GM18870 (cell line): ENCODE measurements at regions not wholly inside any gene's neighbourhood (a gene's known extent, or its start where the extent isn't known, plus 50 kb on each side); places are given as distances from the start of the nearest gene placed in this dataset.
"Not testable (repeated sequence)": the region's sequence is repeated elsewhere in the genome, so short reads cannot be mapped to it uniquely, and the experiment has no call there.

Source experiments
- ATAC-seq: cut with Tn5 transposase; IDR thresholded peaks from one replicate; pipeline ENCODE4 v1.9.1; 2021; ENCODE audit warnings: moderate library complexity; ENCODE audit not compliant: unreplicated experiment

GRCh38 chr14:52124791-52125684, 56.2 kb upstream of the NID2 start:
- no peak for ATAC-seq

- ATAC-seq, result not testable (repeated sequence)
Measured at GRCh38 chr14:52122163-52122562, 53.3 kb upstream of the NID2 start.

GRCh38 chr14:52121441-52121840, 52.6 kb upstream of the NID2 start:
- ATAC-seq, result no peak

DNA sequence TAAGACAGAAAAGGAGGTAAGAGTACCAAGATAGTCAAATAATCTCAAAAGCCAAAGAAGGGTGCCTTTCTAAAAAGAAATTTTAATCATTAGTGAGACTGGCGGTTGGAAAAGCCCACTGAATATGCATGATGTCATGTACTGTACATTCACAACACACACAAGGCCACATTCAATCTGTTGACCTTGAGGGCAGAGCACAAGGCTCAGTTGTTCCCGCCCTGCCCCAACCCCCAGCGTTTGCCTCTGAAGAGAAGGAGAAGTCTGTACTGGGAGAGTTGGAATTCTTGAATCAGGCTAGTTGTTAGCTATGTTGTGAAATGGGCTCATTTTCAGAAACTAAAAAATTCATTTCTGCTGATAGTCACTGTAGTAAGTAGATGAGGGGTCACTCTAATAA, 50.2 kb upstream of the NID2 start:
- ATAC-seq, result no peak
